ENCODE measurements at regions not wholly inside any gene's neighbourhood (a gene's known extent, or its start where the extent isn't known, plus 50 kb on each side); places are given as distances from the start of the nearest gene placed in this dataset.

- no peak overlapping the region for H2BK12ac ChIP-seq (ENCODE audit: low read depth, low read length)
- H3K23me2 ChIP-seq (ENCODE audit: low read depth, low read length) = no peaks in the 10 kb centered on the region
- no peak overlapping the region for H3K4ac ChIP-seq (replicated peaks; ENCODE audit: insufficient read length, low read depth, low read length)
- H3K9ac ChIP-seq (replicated peaks in 1 of 4; ENCODE audit: extremely low read depth in 1 of 4, low read depth in 3 of 4, low read length in 3 of 4) = no peak overlapping the region
- TF ChIP-seq CEBPB (IDR thresholded peaks at IDR 0.05; ENCODE audit: low read depth, low read length) (peak; percentile 24; the same call in 1 of the 2 replicates), POU5F1 (IDR thresholded peaks at IDR 0.05; ENCODE audit: low read depth, low read length) (no peak), HDAC2 (IDR thresholded peaks at IDR 0.05; ENCODE audit: borderline replicate concordance in 1 of 2, low read depth in 2 of 2, low read length in 2 of 2) (no peak), SP2 (IDR thresholded peaks at IDR 0.05; ENCODE audit: low read length) (no peak), SP1 (IDR thresholded peaks at IDR 0.05; ENCODE audit: low read depth, low read length) (no peak)
- H4K8ac ChIP-seq (ENCODE audit: extremely low read depth, insufficient read depth, low read length) = no peak overlapping the region
- no peak overlapping the region for H3K23ac ChIP-seq (ENCODE audit: insufficient read length)
- no peak overlapping the region for H2AK5ac ChIP-seq (ENCODE audit: low read depth, low read length)
- no peak overlapping the region for H3K4me2 ChIP-seq (ENCODE audit: insufficient read depth in 1 of 2, low read depth in 2 of 2, low read length in 2 of 2)
- POLR2A ChIA-PET (ENCODE audit: partially characterized antibody) = no interaction called here
- no peak overlapping the region for H2BK5ac ChIP-seq (ENCODE audit: low read depth, low read length)
- H3K14ac ChIP-seq (ENCODE audit: insufficient read length) = no peak overlapping the region
- no peak overlapping the region for H3K56ac ChIP-seq (replicated peaks; ENCODE audit: insufficient read length, low read depth, low read length)
- H4K5ac ChIP-seq (ENCODE audit: insufficient read length, low read depth, low read length) = no peak overlapping the region
- H3K4me1 ChIP-seq (replicated peaks in 1 of 4; ENCODE audit: control insufficient read depth in 3 of 4, insufficient read depth in 4 of 4, low read length in 3 of 4) = no peaks in the 10 kb centered on the region
- DNase-seq (ENCODE audit: low read depth in 1 of 2, low spot score in 2 of 2) (no peak), FAIRE-seq (no peak)
- no peak overlapping the region for H2BK20ac ChIP-seq (ENCODE audit: low read length)
- no peak overlapping the region for H4K91ac ChIP-seq (replicated peaks; ENCODE audit: insufficient read length, low read length)
- H4K20me1 ChIP-seq (replicated peaks in 1 of 2; ENCODE audit: control insufficient read depth in 1 of 2, insufficient read depth in 2 of 2, low read length in 2 of 2) = peaks cover 0 to 2% of the 10 kb centered on the region in 2 experiments
- no peaks in the 10 kb centered on the region for H3K79me2 ChIP-seq (ENCODE audit: control insufficient read depth in 1 of 2, insufficient read depth in 2 of 2, low read length in 2 of 2)
- H2BK15ac ChIP-seq (ENCODE audit: low read length) = no peak overlapping the region
- no peaks in the 10 kb centered on the region for H3K79me1 ChIP-seq (ENCODE audit: low read depth, low read length)
- no peaks in the 10 kb centered on the region for H3K9me3 ChIP-seq (ENCODE audit: insufficient read depth in 2 of 2, low read depth in 1 of 2, low read length in 1 of 2)
- H3K18ac ChIP-seq (ENCODE audit: extremely low read depth, low read length) = no peak overlapping the region
- no peak overlapping the region for H2AFZ ChIP-seq (ENCODE audit: low read length)
- H3K27me3 ChIP-seq (replicated peaks in 1 of 4; ENCODE audit: control insufficient read depth in 3 of 4, extremely low read depth in 1 of 4, insufficient read depth in 3 of 4, low read length in 3 of 4) = no peaks in the 10 kb centered on the region
- H3K27ac ChIP-seq (ENCODE audit: low read depth, low read length) = no peak overlapping the region
- no peak overlapping the region for H3K4me3 ChIP-seq (ENCODE audit: extremely low read depth in 1 of 4, insufficient read depth in 2 of 4, low read depth in 3 of 4, low read length in 4 of 4)
- H3K36me3 ChIP-seq (ENCODE audit: control insufficient read depth in 2 of 4, insufficient read depth in 4 of 4, low read length in 3 of 4) = no peaks in the 10 kb centered on the region
- CTCF ChIA-PET (ENCODE audit: partially characterized antibody) = no interaction called here
- no peak overlapping the region for H2BK120ac ChIP-seq (replicated peaks; ENCODE audit: low read depth, low read length)
Measured at GRCh38 chr3:178428037-178428436, 108.2 kb upstream of the KCNMB2 start.
